ENCODE measurements at regions not wholly inside any gene's neighbourhood (a gene's known extent, or its start where the extent isn't known, plus 50 kb on each side); places are given as distances from the start of the nearest gene placed in this dataset.

DNA sequence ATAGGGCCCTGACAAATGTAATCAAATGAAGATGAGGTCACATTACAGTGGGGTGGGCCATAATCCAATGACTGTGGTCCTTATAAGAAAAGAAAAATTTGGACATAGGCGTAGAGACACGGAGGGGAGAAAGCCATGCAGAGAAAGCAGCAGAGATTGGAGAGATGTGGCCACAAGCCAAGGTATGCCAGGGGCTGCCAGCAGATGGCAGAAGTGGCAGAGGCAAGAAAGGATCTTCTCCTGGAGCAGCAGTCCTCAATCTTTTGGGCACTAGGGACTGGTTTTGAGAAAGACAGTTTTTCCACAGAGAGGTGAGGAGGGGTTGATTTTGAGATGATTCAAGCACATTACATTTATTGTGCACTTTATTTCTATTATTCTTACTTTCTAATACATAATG, 355.1 kb downstream of the NPHP4 start:
- no peak for DNase-seq
- H4K20me1 ChIP-seq (ENCODE audit: insufficient read depth, low read length), result no peaks in the 10 kb centered on the region
- H3K4me1 ChIP-seq (ENCODE audit: control insufficient read depth in 1 of 2, insufficient read depth in 2 of 2, low read length in 2 of 2), result no peaks in the 10 kb centered on the region
- intact Hi-C loops (cut with micrococcal nuclease), result no loop called here
- no peak overlapping the region for H3K4me2 ChIP-seq (replicated peaks; ENCODE audit: extremely low read depth, low read length, poor library complexity, severe bottlenecking)
- H3K9ac ChIP-seq (ENCODE audit: insufficient read depth, low read length, poor library complexity, severe bottlenecking), result no peak overlapping the region
- WGBS (ENCODE audit: insufficient coverage), result 78% methylated on average over 2 of the region's 2 CpGs
- H3K27me3 ChIP-seq (ENCODE audit: control insufficient read depth in 2 of 2, insufficient read depth in 2 of 2, low read length in 2 of 2), result no peaks in the 10 kb centered on the region
- Mint-ChIP-seq H3K9me3 (peaks cover 0 to 7% (median 3%) of the 10 kb centered on the region in 7 donors), H3K4me1 (no peaks in the 10 kb centered on the region), H3K27ac (no peak overlapping the region), H3K27me3 (ENCODE audit: low read depth in 3 of 3) (peaks cover 5 to 8% (median 6%) of the 10 kb centered on the region in 3 donors), H3K4me3 (no peak overlapping the region), H3K36me3 (no peaks in the 10 kb centered on the region)
- TF ChIP-seq, protein P1, sequence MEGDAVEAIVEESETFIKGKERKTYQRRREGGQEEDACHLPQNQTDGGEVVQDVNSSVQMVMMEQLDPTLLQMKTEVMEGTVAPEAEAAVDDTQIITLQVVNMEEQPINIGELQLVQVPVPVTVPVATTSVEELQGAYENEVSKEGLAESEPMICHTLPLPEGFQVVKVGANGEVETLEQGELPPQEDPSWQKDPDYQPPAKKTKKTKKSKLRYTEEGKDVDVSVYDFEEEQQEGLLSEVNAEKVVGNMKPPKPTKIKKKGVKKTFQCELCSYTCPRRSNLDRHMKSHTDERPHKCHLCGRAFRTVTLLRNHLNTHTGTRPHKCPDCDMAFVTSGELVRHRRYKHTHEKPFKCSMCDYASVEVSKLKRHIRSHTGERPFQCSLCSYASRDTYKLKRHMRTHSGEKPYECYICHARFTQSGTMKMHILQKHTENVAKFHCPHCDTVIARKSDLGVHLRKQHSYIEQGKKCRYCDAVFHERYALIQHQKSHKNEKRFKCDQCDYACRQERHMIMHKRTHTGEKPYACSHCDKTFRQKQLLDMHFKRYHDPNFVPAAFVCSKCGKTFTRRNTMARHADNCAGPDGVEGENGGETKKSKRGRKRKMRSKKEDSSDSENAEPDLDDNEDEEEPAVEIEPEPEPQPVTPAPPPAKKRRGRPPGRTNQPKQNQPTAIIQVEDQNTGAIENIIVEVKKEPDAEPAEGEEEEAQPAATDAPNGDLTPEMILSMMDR (IDR thresholded peaks at IDR 0.05), result peak; percentile 31
- no peaks in the 10 kb centered on the region for H3K9me3 ChIP-seq (replicated peaks in 1 of 2; ENCODE audit: control insufficient read depth in 1 of 2, insufficient read depth in 1 of 2, low read length in 2 of 2)
- no peak overlapping the region for H3K27ac ChIP-seq (ENCODE audit: low read depth in 1 of 2, low read length in 2 of 2)
- H3K4me3 ChIP-seq (replicated peaks in 1 of 3; ENCODE audit: low read depth in 2 of 3, low read length in 3 of 3), result no peak overlapping the region
- H3K36me3 ChIP-seq (replicated peaks in 1 of 2; ENCODE audit: control insufficient read depth in 1 of 2, insufficient read depth in 2 of 2, low read length in 2 of 2), result no peaks in the 10 kb centered on the region
- no peaks in the 10 kb centered on the region for H3K79me2 ChIP-seq (ENCODE audit: insufficient read depth, low read length)
- no peak overlapping the region for H2AFZ ChIP-seq (ENCODE audit: insufficient read depth, low read depth, low read length, poor library complexity, severe bottlenecking)

DNA sequence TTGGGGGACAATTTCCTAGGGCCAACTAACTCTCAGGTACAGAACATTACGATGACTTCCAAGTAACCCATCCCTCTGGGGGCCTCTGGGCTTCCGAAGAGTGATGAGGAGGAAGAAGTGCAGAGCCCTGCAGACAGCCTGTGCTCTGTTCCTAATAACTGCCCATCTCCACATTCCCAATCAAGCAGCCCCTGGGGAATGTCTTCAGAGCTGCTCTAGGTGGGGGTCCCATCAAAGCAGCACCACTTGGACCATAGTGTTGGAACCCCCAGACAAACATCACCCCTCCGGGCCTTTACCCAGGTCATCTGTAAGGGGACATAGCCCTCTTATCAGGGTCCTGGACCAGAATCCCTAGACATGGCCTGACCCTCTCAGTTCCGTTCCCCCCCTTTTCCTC, 357.3 kb downstream of the NPHP4 start:
- H3K4me3 ChIP-seq (replicated peaks in 1 of 3; ENCODE audit: low read depth in 2 of 3, low read length in 3 of 3), result no peak overlapping the region
- no peak overlapping the region for H3K27ac ChIP-seq (ENCODE audit: low read depth in 1 of 2, low read length in 2 of 2)
- no peak for DNase-seq
- Mint-ChIP-seq H3K9me3 (peaks cover 0 to 5% (median 3%) of the 10 kb centered on the region in 7 donors), H3K27me3 (ENCODE audit: low read depth in 3 of 3) (peaks cover 2 to 4% (median 4%) of the 10 kb centered on the region in 3 donors), H3K4me1 (no peaks in the 10 kb centered on the region), H3K27ac (no peak overlapping the region), H3K36me3 (no peaks in the 10 kb centered on the region), H3K4me3 (no peak overlapping the region)
- H3K36me3 ChIP-seq (replicated peaks in 1 of 2; ENCODE audit: control insufficient read depth in 1 of 2, insufficient read depth in 2 of 2, low read length in 2 of 2), result no peaks in the 10 kb centered on the region
- no peaks in the 10 kb centered on the region for H4K20me1 ChIP-seq (ENCODE audit: insufficient read depth, low read length)
- no peak overlapping the region for H3K9ac ChIP-seq (ENCODE audit: insufficient read depth, low read length, poor library complexity, severe bottlenecking)
- no peaks in the 10 kb centered on the region for H3K27me3 ChIP-seq (ENCODE audit: control insufficient read depth in 2 of 2, insufficient read depth in 2 of 2, low read length in 2 of 2)
- intact Hi-C loops (cut with micrococcal nuclease), result no loop called here
- TF ChIP-seq, protein P1 (IDR thresholded peaks at IDR 0.05), result no peak
- H3K9me3 ChIP-seq (replicated peaks in 1 of 2; ENCODE audit: control insufficient read depth in 1 of 2, insufficient read depth in 1 of 2, low read length in 2 of 2), result no peaks in the 10 kb centered on the region
- H3K4me1 ChIP-seq (ENCODE audit: control insufficient read depth in 1 of 2, insufficient read depth in 2 of 2, low read length in 2 of 2), result no peaks in the 10 kb centered on the region
- WGBS (ENCODE audit: insufficient coverage), result 95% methylated on average over 2 of the region's 4 CpGs
- no peaks in the 10 kb centered on the region for H3K79me2 ChIP-seq (ENCODE audit: insufficient read depth, low read length)
- no peak overlapping the region for H2AFZ ChIP-seq (ENCODE audit: insufficient read depth, low read depth, low read length, poor library complexity, severe bottlenecking)
- no peak overlapping the region for H3K4me2 ChIP-seq (replicated peaks; ENCODE audit: extremely low read depth, low read length, poor library complexity, severe bottlenecking)
